ENCODE measurements at regions not wholly inside any gene's neighbourhood (a gene's known extent, or its start where the extent isn't known, plus 50 kb on each side); places are given as distances from the start of the nearest gene placed in this dataset.

- Histone ChIP-seq H3K56ac (ENCODE audit: insufficient read length, low read depth, low read length) (no peak overlapping the region), H2BK12ac (ENCODE audit: insufficient read length, low read depth, low read length) (no peak overlapping the region), H3K18ac (ENCODE audit: insufficient read length, low read depth, low read length) (no peak overlapping the region), H2AFZ (ENCODE audit: low read length) (no peak overlapping the region), H3K9ac (ENCODE audit: extremely low read depth, insufficient read length, low read length) (no peak overlapping the region), H2BK20ac (ENCODE audit: low read depth, low read length, poor library complexity, severe bottlenecking) (no peak overlapping the region), H4K8ac (replicated peaks; ENCODE audit: insufficient read length, low read depth, low read length) (no peak overlapping the region), H3K14ac (ENCODE audit: insufficient read depth, low read length) (no peak overlapping the region), H3K27me3 (ENCODE audit: insufficient read depth, low read length) (no peaks in the 10 kb centered on the region; the same call in 1 of the 2 replicates), H2BK120ac (ENCODE audit: low read depth, low read length, poor library complexity, severe bottlenecking) (no peak overlapping the region), H3K23ac (ENCODE audit: insufficient read length, low read depth, low read length) (no peak overlapping the region), H4K20me1 (ENCODE audit: control insufficient read depth, insufficient read depth, insufficient read length) (no peaks in the 10 kb centered on the region), H3T11ph (ENCODE audit: low read length) (no peak overlapping the region), H3K79me1 (ENCODE audit: insufficient read depth, low read depth, low read length, poor library complexity, severe bottlenecking) (no peaks in the 10 kb centered on the region), H3K4ac (ENCODE audit: low read depth, low read length) (no peak overlapping the region), H2BK5ac (ENCODE audit: insufficient read length, low read length) (no peak overlapping the region), H2AK5ac (ENCODE audit: insufficient read length, low read length) (no peak overlapping the region), H4K5ac (ENCODE audit: insufficient read length, low read depth, low read length) (no peak overlapping the region), H3K79me2 (ENCODE audit: insufficient read depth, low read length) (no peaks in the 10 kb centered on the region), H4K91ac (ENCODE audit: insufficient read length, low read depth, low read length) (no peak overlapping the region), H3K23me2 (ENCODE audit: insufficient read length, low read depth, low read length, poor library complexity, severe bottlenecking) (no peaks in the 10 kb centered on the region), H3K4me2 (ENCODE audit: insufficient read depth, insufficient read length, low read length) (no peak overlapping the region), H3K9me3 (ENCODE audit: control insufficient read depth, low read depth, low read length) (no peaks in the 10 kb centered on the region), H3K4me1 (ENCODE audit: insufficient read depth, low read length) (no peaks in the 10 kb centered on the region), H2BK15ac (ENCODE audit: low read depth, low read length) (no peak overlapping the region), H3K27ac (ENCODE audit: insufficient read length, low read depth, low read length) (no peak overlapping the region)
- no peak for TF ChIP-seq CTCF (conservative IDR thresholded peaks at IDR 0.05)
- Mint-ChIP-seq H3K9me3 (peaks cover 2 to 3% of the 10 kb centered on the region in 2 experiments; a peak in 3 of 5 replicates), H3K27me3 (ENCODE audit: low read depth) (peaks cover 11% of the 10 kb centered on the region), H3K4me3 (no peak overlapping the region), H3K27ac (peak overlapping the region in 1 of 3 experiments; percentile 36; a peak in 1 of 7 replicates), H3K4me1 (peaks cover 5 to 9% of the 10 kb centered on the region in 2 experiments), H3K36me3 (ENCODE audit: insufficient read depth in 1 of 3, low read depth in 3 of 3) (peaks cover 0 to 9% (median 0%) of the 10 kb centered on the region in 3 experiments; a peak in 4 of 7 replicates)
- no CpG with 5 or more reads among the region's 2 CpGs for WGBS (ENCODE audit: extremely low coverage, insufficient read length, low lambda C conversion rate)
- no peak for DNase-seq
These were observed 203.8 kb upstream of the HES1 start for GRCh38 chr3:193932136-193932535.

All from H9 (cell line).